ENCODE measurements at regions not wholly inside any gene's neighbourhood (a gene's known extent, or its start where the extent isn't known, plus 50 kb on each side); places are given as distances from the start of the nearest gene placed in this dataset.

- no peak overlapping the region for H3K4me2 ChIP-seq (ENCODE audit: low read depth, low read length)
- no peak for DNase-seq
- no peaks in the 10 kb centered on the region for H3K9me3 ChIP-seq (replicated peaks; ENCODE audit: insufficient read depth, low read length)
- H3K4me1 ChIP-seq (ENCODE audit: low read length): no peaks in the 10 kb centered on the region
- H3K9me2 ChIP-seq (replicated peaks; ENCODE audit: insufficient read depth, low read length): no peaks in the 10 kb centered on the region
- no peaks in the 10 kb centered on the region for H3K79me2 ChIP-seq (ENCODE audit: low read length)
- no peaks in the 10 kb centered on the region for H3K36me3 ChIP-seq (replicated peaks; ENCODE audit: insufficient read depth, low read length)
- no peak overlapping the region for H3K4me3 ChIP-seq (ENCODE audit: low read length)
- no peak overlapping the region for H2AFZ ChIP-seq (ENCODE audit: low read length)
- no peak for TF ChIP-seq EZH2phosphoT487 (IDR thresholded peaks at IDR 0.05; ENCODE audit: low read length)
- TF ChIP-seq EZH2 (optimal IDR thresholded peaks at IDR 0.05; ENCODE audit: low read depth, low read length): no peak
- no peak for TF ChIP-seq CTCF (IDR thresholded peaks at IDR 0.05; ENCODE audit: low read length)
- H3K27me3 ChIP-seq (replicated peaks; ENCODE audit: insufficient read depth, low read length): no peaks in the 10 kb centered on the region
- H3K27ac ChIP-seq (ENCODE audit: low read length): no peak overlapping the region
- no peaks in the 10 kb centered on the region for H4K20me1 ChIP-seq (ENCODE audit: insufficient read depth, low read length)
- no peak overlapping the region for H3K9ac ChIP-seq (ENCODE audit: low read length)
- H3F3A ChIP-seq (ENCODE audit: insufficient read depth, low read length): no peaks in the 10 kb centered on the region
Measured at GRCh38 chr6:156098839-156099238, 643.2 kb upstream of the NOX3 start.

- Histone ChIP-seq H2AFZ (ENCODE audit: low read length) (no peak overlapping the region), H3K27me3 (replicated peaks; ENCODE audit: insufficient read depth, low read length) (no peaks in the 10 kb centered on the region), H3K36me3 (replicated peaks; ENCODE audit: insufficient read depth, low read length) (no peaks in the 10 kb centered on the region), H3K27ac (ENCODE audit: low read length) (no peak overlapping the region), H3K4me3 (ENCODE audit: low read length) (no peak overlapping the region), H3F3A (ENCODE audit: insufficient read depth, low read length) (no peaks in the 10 kb centered on the region), H3K79me2 (ENCODE audit: low read length) (no peaks in the 10 kb centered on the region), H4K20me1 (ENCODE audit: insufficient read depth, low read length) (no peaks in the 10 kb centered on the region), H3K9me2 (replicated peaks; ENCODE audit: insufficient read depth, low read length) (no peaks in the 10 kb centered on the region), H3K4me1 (ENCODE audit: low read length) (no peaks in the 10 kb centered on the region), H3K9me3 (replicated peaks; ENCODE audit: insufficient read depth, low read length) (no peaks in the 10 kb centered on the region), H3K9ac (ENCODE audit: low read length) (no peak overlapping the region), H3K4me2 (ENCODE audit: low read depth, low read length) (no peak overlapping the region)
- DNase-seq: no peak
- TF ChIP-seq EZH2 (optimal IDR thresholded peaks at IDR 0.05; ENCODE audit: low read depth, low read length) (no peak), CTCF (IDR thresholded peaks at IDR 0.05; ENCODE audit: low read length) (no peak), EZH2phosphoT487 (IDR thresholded peaks at IDR 0.05; ENCODE audit: low read length) (no peak)
Measured at GRCh38 chr6:156087487-156087886, 631.8 kb upstream of the NOX3 start.

- no peak for DNase-seq
Measured at GRCh38 chr6:156082012-156082411, 626.4 kb upstream of the NOX3 start.

More at GRCh38 chr6:156082012-156082411, 626.4 kb upstream of the NOX3 start:
- H3K4me2 ChIP-seq (ENCODE audit: low read depth, low read length): no peak overlapping the region
- no peaks in the 10 kb centered on the region for H3K9me3 ChIP-seq (replicated peaks; ENCODE audit: insufficient read depth, low read length)
- no peaks in the 10 kb centered on the region for H3K36me3 ChIP-seq (replicated peaks; ENCODE audit: insufficient read depth, low read length)
- H3K4me1 ChIP-seq (ENCODE audit: low read length): no peaks in the 10 kb centered on the region
- H3K79me2 ChIP-seq (ENCODE audit: low read length): no peaks in the 10 kb centered on the region
- no peak overlapping the region for H2AFZ ChIP-seq (ENCODE audit: low read length)
- no peak overlapping the region for H3K27ac ChIP-seq (ENCODE audit: low read length)
- no peaks in the 10 kb centered on the region for H3K27me3 ChIP-seq (replicated peaks; ENCODE audit: insufficient read depth, low read length)
- TF ChIP-seq EZH2 (optimal IDR thresholded peaks at IDR 0.05; ENCODE audit: low read depth, low read length): no peak
- no peak for TF ChIP-seq EZH2phosphoT487 (IDR thresholded peaks at IDR 0.05; ENCODE audit: low read length)
- TF ChIP-seq CTCF (IDR thresholded peaks at IDR 0.05; ENCODE audit: low read length): no peak
- H3F3A ChIP-seq (ENCODE audit: insufficient read depth, low read length): no peaks in the 10 kb centered on the region
- no peak overlapping the region for H3K4me3 ChIP-seq (ENCODE audit: low read length)
- H3K9ac ChIP-seq (ENCODE audit: low read length): no peak overlapping the region
- H4K20me1 ChIP-seq (ENCODE audit: insufficient read depth, low read length): no peaks in the 10 kb centered on the region
- H3K9me2 ChIP-seq (replicated peaks; ENCODE audit: insufficient read depth, low read length): no peaks in the 10 kb centered on the region
